ENCODE measurements at regions not wholly inside any gene's neighbourhood (a gene's known extent, or its start where the extent isn't known, plus 50 kb on each side); places are given as distances from the start of the nearest gene placed in this dataset.
"Not testable (repeated sequence)": the region's sequence is repeated elsewhere in the genome, so short reads cannot be mapped to it uniquely, and the experiment has no call there.

DNA sequence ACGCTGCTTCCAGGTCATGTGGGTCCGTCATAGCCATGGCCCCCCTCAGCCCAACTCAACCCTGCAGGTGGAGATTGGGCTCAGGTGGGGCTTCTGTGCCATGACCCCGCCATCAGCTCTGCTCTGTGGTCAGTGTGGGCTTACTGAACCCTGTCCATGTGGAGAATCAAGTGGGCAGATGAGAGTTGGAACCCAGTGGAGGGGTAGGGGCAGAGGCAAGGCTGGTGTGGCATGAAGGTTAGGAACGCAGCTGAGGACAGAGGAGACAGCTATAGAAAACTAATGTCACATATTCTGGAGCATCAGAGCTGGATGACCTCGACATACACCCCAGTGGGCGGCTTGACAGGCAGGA is 355.9 kb downstream of the PTPRU start:
- H3K4me2 ChIP-seq (ENCODE audit: low read length), result no peak overlapping the region
- H3K36me3 ChIP-seq (ENCODE audit: control insufficient read depth, low read length), result no peaks in the 10 kb centered on the region
- no peaks in the 10 kb centered on the region for H3K9me3 ChIP-seq (ENCODE audit: control insufficient read depth, insufficient read depth, low read length)
- H3K79me2 ChIP-seq (ENCODE audit: control insufficient read depth, low read length), result no peaks in the 10 kb centered on the region
- no peak overlapping the region for H3K4me3 ChIP-seq (ENCODE audit: low read length)
- H3F3A ChIP-seq (ENCODE audit: control insufficient read depth, insufficient read depth), result no peaks in the 10 kb centered on the region
- no peak overlapping the region for H3K27ac ChIP-seq (ENCODE audit: low read depth, low read length)
- no peaks in the 10 kb centered on the region for H3K27me3 ChIP-seq (ENCODE audit: control insufficient read depth, low read length)
- H3K4me1 ChIP-seq (ENCODE audit: control insufficient read depth, low read length), result no peaks in the 10 kb centered on the region
- no peaks in the 10 kb centered on the region for H4K20me1 ChIP-seq (ENCODE audit: control insufficient read depth, insufficient read depth, low read depth, low read length)
- H3K9me2 ChIP-seq (replicated peaks; ENCODE audit: control insufficient read depth, low read length), result no peaks in the 10 kb centered on the region
- TF ChIP-seq, protein P1, sequence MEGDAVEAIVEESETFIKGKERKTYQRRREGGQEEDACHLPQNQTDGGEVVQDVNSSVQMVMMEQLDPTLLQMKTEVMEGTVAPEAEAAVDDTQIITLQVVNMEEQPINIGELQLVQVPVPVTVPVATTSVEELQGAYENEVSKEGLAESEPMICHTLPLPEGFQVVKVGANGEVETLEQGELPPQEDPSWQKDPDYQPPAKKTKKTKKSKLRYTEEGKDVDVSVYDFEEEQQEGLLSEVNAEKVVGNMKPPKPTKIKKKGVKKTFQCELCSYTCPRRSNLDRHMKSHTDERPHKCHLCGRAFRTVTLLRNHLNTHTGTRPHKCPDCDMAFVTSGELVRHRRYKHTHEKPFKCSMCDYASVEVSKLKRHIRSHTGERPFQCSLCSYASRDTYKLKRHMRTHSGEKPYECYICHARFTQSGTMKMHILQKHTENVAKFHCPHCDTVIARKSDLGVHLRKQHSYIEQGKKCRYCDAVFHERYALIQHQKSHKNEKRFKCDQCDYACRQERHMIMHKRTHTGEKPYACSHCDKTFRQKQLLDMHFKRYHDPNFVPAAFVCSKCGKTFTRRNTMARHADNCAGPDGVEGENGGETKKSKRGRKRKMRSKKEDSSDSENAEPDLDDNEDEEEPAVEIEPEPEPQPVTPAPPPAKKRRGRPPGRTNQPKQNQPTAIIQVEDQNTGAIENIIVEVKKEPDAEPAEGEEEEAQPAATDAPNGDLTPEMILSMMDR (IDR thresholded peaks at IDR 0.05; ENCODE audit: low read depth, low read length, poor library complexity, severe bottlenecking), result no peak
- TF ChIP-seq EZH2phosphoT487 (IDR thresholded peaks at IDR 0.05; ENCODE audit: borderline replicate concordance, low read length), result no peak

DNA sequence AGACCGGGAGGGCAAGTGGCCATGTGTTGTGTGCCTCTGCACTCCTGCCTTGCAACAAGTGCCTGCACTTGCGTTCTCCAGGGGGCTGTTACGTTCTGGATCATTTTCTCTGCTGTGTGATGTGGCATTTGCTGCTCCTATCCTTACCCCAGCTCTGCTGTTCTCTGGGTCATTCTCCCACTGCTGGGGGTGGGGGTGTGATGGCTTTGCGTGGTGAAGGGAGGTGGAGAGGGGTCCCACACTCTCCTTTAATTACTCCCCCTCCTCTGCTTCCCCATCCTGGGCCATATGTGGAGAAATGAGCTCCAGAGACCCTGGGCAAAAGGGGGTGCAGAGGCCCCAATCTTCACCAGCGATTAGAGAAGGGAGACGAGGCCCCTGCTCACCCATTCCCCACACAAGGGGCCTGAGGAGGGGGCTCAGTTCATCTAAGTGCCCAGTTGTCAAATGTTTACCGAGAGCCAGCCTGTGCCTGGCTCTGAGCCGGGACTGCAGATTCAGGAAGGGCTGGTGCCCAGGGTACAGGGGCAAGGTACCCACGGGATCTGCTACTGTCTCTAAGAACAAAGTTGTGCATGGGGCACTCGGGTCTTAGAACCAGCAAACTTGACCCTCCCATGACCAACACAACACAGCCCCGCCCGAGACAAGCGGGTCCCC is 355.4 kb downstream of the PTPRU start:
- H3K4me2 ChIP-seq (ENCODE audit: low read length), result no peak overlapping the region
- TF ChIP-seq, protein P1 (IDR thresholded peaks at IDR 0.05; ENCODE audit: low read depth, low read length, poor library complexity, severe bottlenecking), result no peak
- no peak for TF ChIP-seq EZH2phosphoT487 (IDR thresholded peaks at IDR 0.05; ENCODE audit: borderline replicate concordance, low read length)
- no peaks in the 10 kb centered on the region for H4K20me1 ChIP-seq (ENCODE audit: control insufficient read depth, insufficient read depth, low read depth, low read length)
- H3K9me2 ChIP-seq (replicated peaks; ENCODE audit: control insufficient read depth, low read length), result no peaks in the 10 kb centered on the region
- no peak overlapping the region for H3K27ac ChIP-seq (ENCODE audit: low read depth, low read length)
- H3K79me2 ChIP-seq (ENCODE audit: control insufficient read depth, low read length), result no peaks in the 10 kb centered on the region
- no peaks in the 10 kb centered on the region for H3K9me3 ChIP-seq (ENCODE audit: control insufficient read depth, insufficient read depth, low read length)
- H3F3A ChIP-seq (ENCODE audit: control insufficient read depth, insufficient read depth), result no peaks in the 10 kb centered on the region
- H3K36me3 ChIP-seq (ENCODE audit: control insufficient read depth, low read length), result no peaks in the 10 kb centered on the region
- H3K4me3 ChIP-seq (ENCODE audit: low read length), result no peak overlapping the region
- no peaks in the 10 kb centered on the region for H3K4me1 ChIP-seq (ENCODE audit: control insufficient read depth, low read length)
- H3K27me3 ChIP-seq (ENCODE audit: control insufficient read depth, low read length), result no peaks in the 10 kb centered on the region

DNA sequence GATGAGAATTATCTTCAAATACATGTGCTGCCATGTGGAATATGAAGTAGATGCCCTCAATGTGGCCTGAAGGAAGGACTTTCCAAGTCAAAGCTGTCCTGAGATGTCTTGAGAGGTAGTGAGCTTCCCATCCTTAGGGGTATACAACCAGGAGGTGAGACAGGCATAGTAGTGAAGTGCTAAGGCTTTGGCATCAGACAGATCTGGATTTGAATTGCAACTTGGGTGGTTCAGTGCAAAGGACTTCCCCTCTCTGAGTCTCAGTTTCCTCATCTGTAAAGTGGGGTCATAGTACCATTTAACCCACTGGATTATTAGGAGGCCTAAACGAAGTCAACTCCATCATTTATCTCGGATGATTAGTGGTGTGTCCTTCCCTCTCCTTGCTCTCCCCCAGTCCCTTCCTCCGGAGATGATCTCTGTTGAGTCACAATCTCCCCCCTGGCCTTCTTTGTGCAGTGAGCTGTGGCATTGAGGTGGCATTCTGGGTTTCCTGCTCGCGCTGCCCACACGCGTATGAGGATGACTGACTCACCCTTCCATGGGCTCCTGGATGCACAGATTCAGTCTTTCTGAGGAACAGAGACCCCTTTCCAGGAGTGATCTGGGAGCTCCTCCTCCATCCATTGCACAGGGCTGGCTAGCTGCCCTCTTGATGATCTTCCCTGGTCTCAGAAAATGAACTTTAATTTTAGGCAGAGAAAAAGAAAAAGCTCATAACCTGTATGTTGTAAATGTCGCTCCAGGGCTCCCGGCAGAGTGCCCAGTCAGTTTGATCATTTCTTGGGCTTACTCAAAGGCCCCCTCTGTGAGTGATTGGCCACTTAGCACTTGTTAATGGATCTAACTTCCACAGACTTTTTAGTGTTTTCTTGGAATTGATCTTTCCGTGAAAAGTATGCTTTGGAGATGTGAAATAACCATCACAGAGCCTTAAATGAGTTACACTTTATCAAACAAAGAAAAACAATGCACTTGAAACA is 354.6 kb downstream of the PTPRU start:
- H3K4me2 ChIP-seq (ENCODE audit: low read length), result no peak overlapping the region
- no peak for TF ChIP-seq EZH2phosphoT487 (IDR thresholded peaks at IDR 0.05; ENCODE audit: borderline replicate concordance, low read length)
- TF ChIP-seq, protein P1 (IDR thresholded peaks at IDR 0.05; ENCODE audit: low read depth, low read length, poor library complexity, severe bottlenecking), result no peak

DNA sequence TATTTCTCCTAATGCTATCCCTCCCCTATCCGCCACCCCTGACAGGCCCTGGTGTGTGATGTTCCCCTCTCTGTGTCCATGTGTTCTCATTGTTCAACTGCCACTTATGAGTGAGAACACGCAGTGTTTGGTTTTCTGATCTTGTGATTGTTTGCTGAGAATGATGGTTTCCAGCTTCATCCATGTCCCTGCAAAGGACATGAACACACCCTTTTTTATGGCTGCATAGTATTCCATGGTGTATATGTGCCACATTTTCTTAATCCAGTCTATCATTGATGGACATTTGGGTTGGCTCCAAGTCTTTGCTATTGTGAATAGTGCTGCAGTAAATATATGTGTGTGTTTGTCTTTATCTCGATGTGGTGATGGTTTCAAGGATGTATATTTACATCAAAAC is 353.4 kb downstream of the PTPRU start:
- not testable (repeated sequence) for H3K9me3 ChIP-seq (ENCODE audit: control insufficient read depth, insufficient read depth, low read length); H3K9me2 ChIP-seq (replicated peaks; ENCODE audit: control insufficient read depth, low read length); H3F3A ChIP-seq (ENCODE audit: control insufficient read depth, insufficient read depth); H3K27me3 ChIP-seq (ENCODE audit: control insufficient read depth, low read length); H3K4me3 ChIP-seq (ENCODE audit: low read length); H3K27ac ChIP-seq (ENCODE audit: low read depth, low read length); H3K4me1 ChIP-seq (ENCODE audit: control insufficient read depth, low read length); H3K79me2 ChIP-seq (ENCODE audit: control insufficient read depth, low read length); H4K20me1 ChIP-seq (ENCODE audit: control insufficient read depth, insufficient read depth, low read depth, low read length); H3K36me3 ChIP-seq (ENCODE audit: control insufficient read depth, low read length); H3K4me2 ChIP-seq (ENCODE audit: low read length)

More for the DNA sequence above, 354.6 kb downstream of the PTPRU start:
- Histone ChIP-seq H3K27me3 (ENCODE audit: control insufficient read depth, low read length) (no peaks in the 10 kb centered on the region), H3K79me2 (ENCODE audit: control insufficient read depth, low read length) (no peaks in the 10 kb centered on the region), H3K9me2 (replicated peaks; ENCODE audit: control insufficient read depth, low read length) (no peaks in the 10 kb centered on the region), H4K20me1 (ENCODE audit: control insufficient read depth, insufficient read depth, low read depth, low read length) (no peaks in the 10 kb centered on the region), H3K27ac (ENCODE audit: low read depth, low read length) (no peak overlapping the region), H3K36me3 (ENCODE audit: control insufficient read depth, low read length) (no peaks in the 10 kb centered on the region), H3F3A (ENCODE audit: control insufficient read depth, insufficient read depth) (no peaks in the 10 kb centered on the region), H3K9me3 (ENCODE audit: control insufficient read depth, insufficient read depth, low read length) (no peaks in the 10 kb centered on the region), H3K4me3 (ENCODE audit: low read length) (no peak overlapping the region), H3K4me1 (ENCODE audit: control insufficient read depth, low read length) (no peaks in the 10 kb centered on the region)
